NCI-H2171 treated with DMSO at 0.1 percent for 48 hours (cell line): ENCODE measurements at regions not wholly inside any gene's neighbourhood (a gene's known extent, or its start where the extent isn't known, plus 50 kb on each side); places are given as distances from the start of the nearest gene placed in this dataset.
"Not testable (repeated sequence)": the region's sequence is repeated elsewhere in the genome, so short reads cannot be mapped to it uniquely, and the experiment has no call there.

ENCODE experiments used
- DNase-seq: peaks from one replicate; lab custom pipeline; 2025; lab: John Stamatoyannopoulos, UW

DNA sequence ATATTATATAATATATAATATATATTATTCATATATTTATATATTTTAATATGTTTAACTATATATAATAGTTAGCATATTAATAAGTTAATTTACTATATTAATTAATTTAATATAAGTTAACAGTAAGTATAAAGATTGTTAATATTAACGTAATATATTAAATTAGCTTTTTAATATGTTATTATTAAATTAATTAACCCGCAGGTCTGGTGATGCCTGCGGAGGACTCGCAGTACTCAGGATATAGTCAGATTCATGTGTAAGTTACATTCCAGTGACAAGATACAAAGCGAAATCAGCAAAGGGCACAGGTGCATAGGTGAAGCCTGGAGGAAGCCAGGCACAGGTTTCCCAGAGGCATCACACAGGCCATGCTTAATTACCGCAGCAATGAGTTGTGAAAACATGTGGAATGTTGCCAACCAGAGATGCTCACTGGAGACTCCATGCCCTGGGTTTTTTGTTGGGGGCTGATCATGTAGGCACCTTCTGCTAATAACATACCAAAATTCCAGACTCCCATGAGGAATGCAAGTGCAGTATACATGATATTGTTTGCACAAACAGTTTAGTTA, 130.4 kb upstream of the MPHOSPH6 start:
- no peak for DNase-seq

GRCh38 chr16:82298472-82298871, 128.4 kb upstream of the MPHOSPH6 start:
- no peak for DNase-seq

DNA sequence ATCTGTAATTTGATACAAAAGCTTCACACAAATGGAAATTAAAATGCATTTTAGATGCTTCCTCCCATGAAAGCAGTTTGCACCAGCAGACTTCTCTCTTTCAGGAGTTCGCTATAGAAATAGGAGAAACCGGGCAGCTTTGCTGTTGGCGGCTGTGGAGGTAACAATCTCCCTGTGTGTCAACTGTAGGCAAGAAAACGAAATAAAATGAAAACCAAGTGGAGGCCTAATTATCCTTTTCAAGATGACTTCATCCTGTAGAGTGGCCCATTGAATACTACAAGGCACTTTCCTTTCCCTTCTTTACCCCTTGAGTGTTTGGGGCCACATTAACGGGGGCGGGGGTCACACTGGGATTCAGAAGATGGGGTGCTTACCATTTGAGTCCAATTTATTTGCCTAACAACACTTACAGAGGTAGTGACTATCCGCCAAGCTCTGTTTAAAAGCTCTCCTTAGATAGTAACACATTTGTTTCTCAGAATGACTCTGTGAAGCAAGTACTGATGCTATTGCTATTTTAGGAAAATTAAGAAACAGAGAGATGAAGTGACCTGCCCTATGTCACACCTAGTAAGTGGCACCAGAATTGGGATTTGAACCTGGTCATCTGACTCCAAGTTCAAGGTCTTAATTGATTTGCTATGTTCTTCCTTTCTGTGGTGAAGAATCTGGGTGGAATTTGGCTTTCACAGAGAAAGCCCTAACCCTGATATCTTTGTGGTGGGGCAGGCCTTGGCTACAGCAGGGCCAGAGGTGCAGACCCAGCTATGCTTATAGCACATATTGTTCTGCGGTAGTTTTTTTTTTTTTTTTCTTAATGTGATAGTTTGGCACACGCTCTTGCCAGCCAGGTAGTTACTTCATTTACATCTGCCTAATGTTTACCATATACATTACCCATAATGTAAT, 125.5 kb upstream of the MPHOSPH6 start:
- no peak for DNase-seq

DNA sequence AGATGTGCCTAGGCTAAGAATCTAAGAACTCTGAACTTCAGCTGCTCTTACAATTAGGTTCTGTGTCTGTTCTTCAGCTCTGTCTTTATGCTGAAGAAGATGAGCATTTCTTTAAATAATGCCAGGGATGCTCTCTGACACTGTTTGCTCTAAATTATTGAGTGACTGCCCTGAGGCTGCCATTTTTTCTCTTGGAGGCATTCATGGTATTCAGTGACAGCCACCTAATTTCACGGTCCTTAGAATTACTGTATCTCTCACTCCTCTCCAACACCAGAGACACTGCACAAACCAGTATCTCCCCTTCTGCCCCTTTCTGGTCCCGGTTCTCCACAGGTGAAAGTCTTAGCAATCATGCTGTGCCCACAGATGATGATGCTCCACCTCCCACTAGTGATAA, 123.6 kb upstream of the MPHOSPH6 start:
- DNase-seq, result no peak

GRCh38 chr16:82287937-82288336, 117.9 kb upstream of the MPHOSPH6 start:
- no peak for DNase-seq

DNA sequence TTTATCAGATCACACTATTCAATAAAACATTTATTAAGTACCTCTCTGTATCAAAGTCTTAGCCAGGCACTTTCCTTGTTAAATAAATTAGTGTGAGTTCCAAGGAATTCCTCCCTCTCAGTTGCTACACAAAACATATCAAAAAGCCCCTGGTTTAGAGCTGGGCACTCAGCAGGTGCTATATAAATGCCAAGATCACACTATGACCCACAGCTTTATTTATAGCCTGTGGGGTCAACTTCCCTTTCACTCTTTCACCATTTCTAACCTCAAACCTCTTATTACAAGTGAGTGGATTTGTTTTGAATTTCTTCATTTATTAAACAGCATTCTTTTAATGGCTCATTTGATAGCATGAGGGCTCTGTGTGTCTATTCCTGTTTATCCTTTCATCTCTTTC, 112.6 kb upstream of the MPHOSPH6 start:
- no peak for DNase-seq

GRCh38 chr16:82281544-82281943, 111.5 kb upstream of the MPHOSPH6 start:
- no peak for DNase-seq

- no peak for DNase-seq
These were observed 110.8 kb upstream of the MPHOSPH6 start for GRCh38 chr16:82280867-82281266.

- DNase-seq, result not testable (repeated sequence)
These were observed 105.3 kb upstream of the MPHOSPH6 start for GRCh38 chr16:82275349-82275748.

- no peak for DNase-seq
These were observed 101.6 kb upstream of the MPHOSPH6 start for GRCh38 chr16:82271636-82272035.

DNA sequence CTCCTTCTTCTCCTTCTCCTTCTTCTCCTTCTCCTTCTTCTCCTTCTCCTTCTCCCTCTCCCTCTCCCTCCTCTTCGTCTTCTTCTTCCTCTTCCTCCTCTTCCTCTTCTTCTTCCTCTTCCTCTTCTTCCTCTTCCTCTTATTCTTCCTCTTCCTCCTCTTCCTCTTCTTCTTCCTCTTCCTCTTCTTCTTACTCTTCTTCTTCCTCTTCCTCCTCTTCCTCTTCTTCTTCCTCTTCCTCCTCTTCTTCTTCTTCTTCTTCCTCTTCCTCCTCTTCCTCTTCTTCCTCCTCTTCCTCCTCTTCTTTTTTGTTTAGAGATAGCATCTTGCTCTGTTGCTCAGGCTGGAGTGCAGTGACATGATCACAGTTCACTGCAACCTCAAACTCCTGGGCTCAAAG, 97.7 kb upstream of the MPHOSPH6 start:
- DNase-seq, result not testable (repeated sequence)

DNA sequence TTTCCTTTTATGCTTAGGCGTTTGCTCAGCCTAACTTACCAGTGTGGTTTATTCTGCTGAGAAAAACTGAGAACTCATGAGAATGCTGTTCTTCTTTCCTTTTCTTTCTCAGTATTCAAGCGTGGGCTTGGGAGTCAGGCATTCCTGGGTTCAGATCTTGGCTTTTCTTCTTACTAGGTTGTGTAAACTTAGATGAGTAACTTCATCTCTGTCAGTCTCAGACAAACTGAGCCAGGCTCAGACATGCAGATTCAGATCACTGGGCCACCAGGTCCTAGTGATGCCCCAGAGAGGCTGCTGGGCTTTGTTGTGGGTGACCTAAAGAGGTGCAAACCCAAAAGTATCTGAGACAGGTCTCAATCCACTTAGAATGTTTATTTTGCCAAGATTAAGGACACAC, 95.8 kb upstream of the MPHOSPH6 start:
- no peak for DNase-seq

GRCh38 chr16:82264756-82265155, 94.7 kb upstream of the MPHOSPH6 start:
- no peak for DNase-seq

GRCh38 chr16:82263521-82264143, 93.6 kb upstream of the MPHOSPH6 start:
- DNase-seq, result peak; percentile 51

DNA sequence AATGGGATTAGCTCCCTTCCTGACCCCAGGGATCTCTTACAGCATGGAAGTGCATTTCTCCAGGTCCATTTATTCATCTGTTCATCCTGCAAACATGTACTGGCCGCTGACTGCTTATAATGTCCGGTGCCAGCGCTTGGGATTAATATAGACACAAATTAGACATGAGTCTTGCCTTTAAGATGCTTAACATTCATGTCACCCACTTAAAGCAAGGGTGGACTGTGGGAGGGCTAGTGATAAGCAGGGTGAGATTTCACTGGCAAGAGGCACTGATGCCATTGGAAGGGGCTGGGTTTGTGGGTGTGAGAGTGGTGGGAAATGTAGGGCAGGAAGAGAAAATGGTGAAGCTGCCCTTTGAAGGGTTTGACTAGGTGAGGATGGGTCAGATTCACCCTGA, 92.2 kb upstream of the MPHOSPH6 start:
- DNase-seq, result no peak

GRCh38 chr16:82260212-82260795, 90.3 kb upstream of the MPHOSPH6 start:
- no peak for DNase-seq

- DNase-seq, result no peak
These were observed 89.7 kb upstream of the MPHOSPH6 start for GRCh38 chr16:82259731-82260130.

DNA sequence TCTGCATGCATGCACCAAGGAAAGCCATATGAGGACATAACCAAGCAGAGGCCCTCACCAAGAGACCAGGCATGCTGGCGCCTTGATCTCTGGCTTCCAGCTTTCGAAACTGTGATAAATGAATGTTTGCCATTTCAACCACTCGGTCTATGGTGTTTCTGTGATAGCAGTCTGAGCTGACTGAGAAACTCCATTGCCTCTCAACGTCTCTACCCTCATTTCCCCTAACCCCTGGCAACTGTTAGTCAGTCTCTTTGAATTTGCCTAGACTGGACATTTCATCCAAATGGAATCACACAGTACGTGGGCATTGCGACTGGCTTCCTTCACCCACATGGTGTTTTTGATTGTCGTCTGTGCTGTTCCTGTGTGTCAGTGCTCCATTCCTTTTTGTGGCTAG, 88.0 kb upstream of the MPHOSPH6 start:
- DNase-seq, result no peak

- no peak for DNase-seq
These were observed 82.6 kb upstream of the MPHOSPH6 start for GRCh38 chr16:82252582-82252981.

GRCh38 chr16:82248677-82249076, 78.7 kb upstream of the MPHOSPH6 start:
- no peak for DNase-seq

GRCh38 chr16:82248012-82248656, 78.1 kb upstream of the MPHOSPH6 start:
- DNase-seq, result no peak

GRCh38 chr16:82242201-82242600, 72.2 kb upstream of the MPHOSPH6 start:
- DNase-seq, result no peak
